ENCODE measurements at regions not wholly inside any gene's neighbourhood (a gene's known extent, or its start where the extent isn't known, plus 50 kb on each side); places are given as distances from the start of the nearest gene placed in this dataset.
A peak's percentile ranks its signal among the peaks of the same experiment; 100 is the strongest.
"Not testable (repeated sequence)": the region's sequence is repeated elsewhere in the genome, so short reads cannot be mapped to it uniquely, and the experiment has no call there.

DNA sequence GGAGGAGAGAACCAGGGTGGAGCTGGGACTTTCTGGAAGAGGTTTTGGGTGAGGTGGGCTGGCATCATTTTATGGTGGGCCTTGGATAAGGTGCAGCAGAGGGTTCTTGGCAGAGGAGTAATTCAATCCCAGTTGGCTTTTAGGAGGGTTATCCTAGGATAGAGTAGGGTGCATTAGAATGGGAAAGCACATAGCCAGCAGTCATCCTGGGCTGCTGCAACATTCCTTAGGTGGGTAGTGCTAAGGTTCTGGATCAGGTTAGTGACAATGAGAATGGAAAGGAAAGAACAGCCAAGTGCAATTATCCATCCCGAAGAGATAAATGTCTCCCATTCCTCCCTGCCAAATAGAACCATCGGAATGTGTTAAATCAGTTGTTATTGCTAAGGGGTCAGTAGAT is 157.3 kb upstream of the SPRED2 start:
- no peak for DNase-seq

DNA sequence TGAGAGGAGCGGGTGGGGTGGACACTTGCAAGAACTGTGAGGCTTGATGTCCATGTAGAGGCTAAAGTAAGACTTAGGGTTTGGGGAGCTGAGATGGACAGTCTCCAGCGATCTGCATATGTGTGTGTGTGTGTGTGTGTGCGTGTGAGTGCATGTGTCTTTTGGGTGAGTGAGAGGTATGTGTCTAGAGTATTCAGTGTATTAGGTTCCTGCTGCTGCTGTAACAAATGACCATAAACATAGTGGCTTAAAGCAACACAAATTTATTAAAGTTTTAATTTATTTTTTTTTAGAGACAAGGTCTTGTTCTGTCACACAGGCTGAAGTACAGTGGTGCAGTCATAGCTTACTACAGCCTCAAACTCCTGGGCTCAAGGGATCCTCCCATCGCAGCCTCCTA is 155.4 kb upstream of the SPRED2 start:
- no peak for DNase-seq

DNA sequence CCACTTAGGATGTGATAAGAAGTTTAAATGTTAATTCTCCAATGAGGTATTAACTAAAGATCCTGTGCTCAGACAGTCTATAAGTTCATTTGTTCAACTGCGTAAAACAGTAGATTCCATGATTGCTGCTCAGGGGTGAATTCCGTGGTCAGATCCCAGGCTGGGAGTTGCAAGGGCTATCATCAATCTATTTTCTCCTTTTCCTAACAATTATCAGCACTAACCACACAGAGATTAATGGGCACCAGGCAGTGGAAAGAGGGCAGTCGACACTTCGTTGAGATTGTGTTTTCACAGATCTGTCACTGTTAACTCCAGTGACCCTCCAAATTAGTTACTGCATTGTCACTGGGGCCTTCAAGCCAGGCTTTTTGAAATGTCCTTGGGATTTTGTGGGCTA is 154.1 kb upstream of the SPRED2 start:
- no peak for DNase-seq

DNA sequence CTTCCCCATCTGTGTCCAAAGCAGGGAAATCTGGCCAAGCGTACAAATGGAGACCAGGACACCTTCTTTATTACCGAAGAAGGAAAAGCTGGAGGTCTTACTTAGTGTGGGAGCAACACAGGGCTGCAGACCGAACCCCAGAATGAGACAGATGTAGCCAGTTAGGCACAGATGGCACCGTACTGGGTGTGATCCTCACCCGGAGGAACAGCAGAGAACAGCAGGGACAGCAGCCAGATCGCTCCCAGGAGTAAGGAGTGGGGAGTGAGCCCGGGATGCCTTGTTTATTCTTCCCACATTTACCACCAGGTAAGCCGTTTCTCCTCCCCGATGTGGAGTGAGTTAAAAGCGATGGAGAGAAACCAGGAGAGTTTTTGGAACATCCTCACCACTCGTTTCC is 150.7 kb upstream of the SPRED2 start:
- DNase-seq: no peak

DNA sequence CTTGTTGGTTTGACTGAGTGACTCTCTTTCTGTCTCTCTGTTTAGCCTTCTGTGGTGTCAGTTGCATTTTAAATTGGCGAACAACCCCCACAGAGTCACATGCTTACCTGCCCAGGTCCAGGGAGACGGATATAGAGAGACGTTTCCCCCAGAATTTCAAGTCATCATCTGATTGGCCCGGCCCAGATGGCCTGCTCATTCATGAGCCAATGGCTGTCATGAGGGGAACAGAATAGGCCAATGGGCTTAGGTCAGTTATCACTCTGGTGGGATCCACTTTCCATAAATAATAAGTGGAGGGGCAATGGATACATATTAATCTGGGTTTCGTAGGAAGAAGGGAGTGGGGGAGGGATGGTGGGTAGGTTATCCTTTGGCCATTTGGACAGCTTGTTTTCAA is 150.0 kb upstream of the SPRED2 start:
- no peak for DNase-seq

DNA sequence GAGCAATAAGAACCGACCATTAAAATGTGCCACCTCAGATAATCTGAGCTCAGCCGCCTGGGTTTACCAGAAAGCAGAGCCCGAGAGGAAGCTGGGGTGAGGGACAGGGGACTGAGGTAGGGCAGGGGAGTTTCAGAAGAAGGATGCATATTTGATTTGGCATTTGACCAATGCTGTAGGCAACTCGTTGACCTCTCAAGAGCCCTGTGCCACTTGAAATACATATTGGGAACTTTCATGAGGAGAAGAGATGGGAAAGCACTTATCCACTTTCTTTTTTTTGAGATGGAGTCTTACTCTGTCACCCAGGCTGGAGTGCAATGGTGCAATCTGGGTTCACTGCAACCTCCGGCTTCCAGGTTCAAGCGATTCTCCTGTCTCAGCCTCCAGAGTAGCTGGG is 148.4 kb upstream of the SPRED2 start:
- no peak for DNase-seq

DNA sequence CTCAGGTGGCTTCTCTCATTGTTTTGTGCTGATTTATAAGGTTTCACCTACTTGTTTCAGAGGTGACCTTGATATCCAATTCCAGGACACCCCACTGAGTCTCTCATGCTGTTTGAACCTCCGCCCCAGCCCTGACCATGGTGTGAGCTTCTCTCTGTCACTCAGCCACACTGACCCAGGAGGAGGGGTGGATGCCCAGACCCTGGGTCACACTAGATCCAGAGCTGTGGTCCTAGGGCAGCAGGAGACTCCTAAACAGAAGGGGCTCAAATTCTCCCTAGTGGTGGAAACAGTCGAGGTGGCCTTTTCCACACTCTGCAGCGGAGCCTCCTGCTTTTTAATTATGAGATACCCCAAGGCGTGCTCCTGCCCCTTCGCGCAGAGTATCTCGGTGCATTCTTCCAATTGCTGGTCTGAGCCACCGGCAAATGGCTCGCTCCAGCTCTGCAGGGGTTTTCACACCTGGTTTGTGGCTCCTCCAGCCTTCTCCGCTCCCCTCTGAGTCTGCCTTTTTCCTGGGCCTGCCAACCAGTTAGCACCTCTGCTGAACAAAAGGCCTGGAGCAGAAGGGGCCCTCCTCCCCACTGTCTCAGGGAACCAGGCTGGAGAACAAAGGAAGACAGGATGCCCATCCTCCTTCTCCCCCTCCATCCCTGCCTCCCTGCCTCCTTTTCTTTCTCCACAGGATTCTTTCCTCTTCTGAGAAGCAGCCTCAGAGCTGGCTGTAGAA is 147.3 kb upstream of the SPRED2 start:
- DNase-seq: no peak

DNA sequence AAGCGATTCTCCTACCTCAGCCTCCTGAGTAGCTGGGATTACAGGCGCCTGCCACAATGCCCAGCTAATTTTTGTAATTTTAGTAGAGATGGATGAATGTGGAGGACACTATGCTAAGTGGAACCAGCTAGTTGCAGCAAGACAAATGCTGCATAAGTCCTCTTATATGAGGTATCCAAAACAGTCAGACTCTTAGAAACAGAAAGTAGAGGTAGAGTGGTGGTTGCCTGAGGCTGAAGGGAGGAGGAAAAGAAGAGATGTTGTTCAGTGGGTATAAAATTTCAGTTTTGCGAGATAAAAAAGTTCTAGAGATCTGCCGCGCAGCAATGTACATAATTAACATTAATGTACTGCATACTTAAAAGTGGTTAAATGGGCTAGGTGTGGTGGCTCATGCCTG is 145.3 kb upstream of the SPRED2 start:
- no peak for DNase-seq

DNA sequence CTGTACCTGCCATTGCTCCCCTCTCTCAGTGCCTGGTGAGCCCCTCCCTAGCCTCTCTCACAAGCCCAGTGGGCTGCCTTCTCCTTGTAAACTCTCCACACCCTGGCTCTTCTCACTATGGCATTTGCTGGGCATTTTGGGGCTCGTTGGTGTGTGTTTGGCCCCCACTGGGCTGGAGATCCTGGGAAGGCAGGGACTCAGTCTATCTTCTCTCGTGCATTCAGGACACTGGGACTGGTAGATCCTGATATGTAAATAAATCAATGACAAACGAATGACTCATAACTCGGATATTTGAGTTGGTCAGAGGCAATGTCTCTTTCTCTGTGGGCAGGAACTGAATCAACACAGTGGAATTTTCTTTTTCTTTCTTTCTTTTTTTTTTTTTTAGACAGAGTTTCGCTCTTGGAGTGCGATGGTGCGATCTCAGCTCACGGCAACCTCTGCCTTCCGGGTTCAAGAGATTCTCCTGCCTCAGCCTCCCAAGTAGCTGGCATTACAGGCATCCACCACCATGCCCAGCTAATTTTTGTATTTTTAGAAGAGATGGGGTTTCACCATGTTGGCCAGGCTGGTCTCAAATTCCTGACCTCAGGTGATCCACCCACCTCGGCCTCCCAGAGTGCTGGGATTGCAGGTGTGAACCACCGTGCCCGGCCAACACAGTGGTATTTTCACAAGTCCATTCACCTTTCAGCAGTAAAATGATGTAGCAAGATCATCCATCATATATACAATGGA is 144.6 kb upstream of the SPRED2 start:
- no peak for DNase-seq

DNA sequence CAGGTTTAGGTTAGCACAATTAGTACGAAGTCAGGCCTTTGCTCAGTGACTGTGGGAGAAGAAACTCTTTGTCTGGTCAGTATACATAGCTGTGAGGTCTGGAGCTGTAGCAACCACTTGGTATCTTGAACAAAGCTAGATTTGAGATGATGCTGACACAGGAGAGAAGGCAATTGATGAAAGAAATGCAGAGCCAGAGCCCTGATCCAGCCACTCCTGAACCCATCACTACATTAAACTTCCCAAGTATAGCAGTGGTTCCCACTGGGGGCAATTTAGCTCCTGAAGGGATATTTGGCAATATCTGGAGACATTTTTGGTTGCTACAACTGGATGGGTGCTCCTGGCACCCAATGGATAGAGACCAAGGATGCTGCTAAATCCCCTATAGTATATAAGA is 143.9 kb upstream of the SPRED2 start:
- no peak for DNase-seq

DNA sequence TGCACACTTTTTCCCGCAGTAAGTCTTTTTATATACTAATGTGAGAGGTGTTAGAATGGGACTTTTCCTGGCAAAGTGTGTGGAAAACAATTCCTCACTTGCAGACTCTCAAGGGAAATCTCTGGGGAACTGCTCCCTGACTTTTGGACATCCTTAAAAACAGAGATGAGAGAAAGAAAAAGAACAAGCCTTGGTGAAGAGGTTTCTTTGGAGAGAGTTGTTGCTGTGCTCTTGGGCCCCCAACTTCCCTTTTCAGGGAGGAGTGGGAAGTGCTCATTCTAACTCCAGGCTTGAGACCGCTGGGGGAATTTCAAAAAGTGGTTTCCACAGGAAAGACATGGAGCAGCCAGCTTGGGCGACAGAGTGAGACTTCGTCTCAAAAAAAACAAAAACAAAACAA is 142.6 kb upstream of the SPRED2 start:
- no peak for DNase-seq

DNA sequence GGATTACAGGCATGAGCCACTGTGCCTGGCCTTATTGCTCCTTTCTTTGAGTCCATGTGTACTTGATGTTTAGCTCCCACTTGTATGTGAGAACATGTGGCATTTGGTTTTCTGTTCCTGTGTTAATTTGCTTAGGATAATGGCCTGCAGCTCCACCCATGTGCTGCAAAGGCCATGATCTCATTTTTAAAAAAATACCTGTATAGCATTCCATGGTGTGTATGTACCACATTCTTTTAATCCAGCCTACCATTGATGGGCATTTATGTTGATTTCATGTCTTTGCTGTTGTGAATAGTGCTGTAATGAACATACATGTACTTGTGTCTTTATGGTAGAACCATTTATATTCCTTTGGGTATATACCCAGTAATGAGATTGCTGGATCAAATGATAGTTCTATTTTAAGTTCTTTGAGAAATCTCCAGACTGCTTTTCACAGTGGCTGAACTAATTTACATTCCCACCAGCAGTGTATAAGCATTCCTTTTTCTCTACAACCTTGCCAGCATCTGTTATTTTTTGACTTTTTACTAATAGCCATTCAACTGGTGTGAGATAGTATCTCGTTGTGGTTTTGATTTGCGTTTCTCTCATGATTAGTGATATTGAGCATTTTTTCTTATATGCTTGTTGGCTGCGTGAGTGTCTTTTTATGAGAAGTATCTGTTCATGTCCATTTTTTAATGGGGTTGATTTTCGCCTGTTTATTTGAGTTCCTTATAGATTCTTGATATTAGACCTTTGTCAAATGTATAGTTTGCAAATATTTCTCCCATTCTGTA is 136.4 kb upstream of the SPRED2 start:
- DNase-seq: not testable (repeated sequence)

DNA sequence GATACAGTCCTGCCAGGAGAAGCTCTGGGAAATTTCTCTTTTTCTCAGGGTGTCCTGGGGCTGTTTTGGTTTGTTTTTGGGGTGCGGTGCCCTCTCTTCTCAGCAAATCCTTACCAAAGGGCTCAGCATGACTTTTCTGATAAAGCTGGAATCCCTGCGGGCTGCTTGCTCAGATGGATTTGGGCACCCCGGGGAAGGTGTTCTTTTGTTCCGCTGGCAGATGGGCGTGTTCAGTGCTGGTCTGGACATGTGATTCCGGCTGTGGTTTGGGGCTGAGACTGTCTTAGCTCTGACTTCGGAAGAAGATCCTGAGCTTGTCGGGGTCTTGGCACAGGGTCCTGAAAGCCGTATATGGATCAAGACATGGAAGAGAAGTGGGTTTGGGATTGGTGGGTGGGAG is 134.2 kb upstream of the SPRED2 start:
- DNase-seq: no peak

DNA sequence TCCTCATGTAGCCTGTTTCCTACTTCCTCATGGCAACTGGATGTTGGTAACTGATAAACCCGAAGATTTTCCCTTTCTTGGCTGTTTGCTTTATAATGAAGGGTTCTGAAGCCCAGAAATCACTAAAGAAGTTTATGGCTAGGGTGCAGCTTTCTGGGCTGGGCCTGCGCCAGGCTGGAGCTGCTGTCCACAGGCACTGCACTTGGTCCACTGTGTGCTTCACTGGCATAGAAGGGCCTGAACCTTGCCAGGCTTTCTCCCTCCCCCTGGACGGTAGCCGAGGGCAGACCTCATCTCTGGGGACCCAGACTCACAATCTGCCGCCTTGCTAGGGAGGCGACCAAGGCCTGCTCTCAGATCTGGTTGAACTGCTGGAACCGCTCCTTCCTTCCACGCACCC is 133.3 kb upstream of the SPRED2 start:
- DNase-seq: no peak

DNA sequence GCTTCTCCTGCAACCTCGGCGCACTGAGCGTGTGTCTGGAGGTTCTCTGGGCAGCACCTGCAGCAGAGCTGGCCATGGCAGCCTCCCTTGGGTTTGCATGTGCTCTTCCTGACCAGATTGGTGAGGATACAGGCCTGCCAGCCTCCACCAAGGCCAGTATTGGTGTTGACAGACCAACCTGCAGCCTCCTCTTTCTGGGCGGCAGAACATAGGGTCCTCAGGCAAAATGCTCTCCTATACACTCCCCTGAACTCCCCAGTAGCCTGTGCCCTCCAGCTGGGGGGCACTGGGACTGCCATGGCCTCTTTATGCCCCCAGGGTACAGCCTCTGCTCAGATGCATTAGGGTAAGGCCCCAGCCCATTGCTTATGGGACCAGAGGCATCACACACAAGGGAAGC is 131.9 kb upstream of the SPRED2 start:
- DNase-seq: no peak

DNA sequence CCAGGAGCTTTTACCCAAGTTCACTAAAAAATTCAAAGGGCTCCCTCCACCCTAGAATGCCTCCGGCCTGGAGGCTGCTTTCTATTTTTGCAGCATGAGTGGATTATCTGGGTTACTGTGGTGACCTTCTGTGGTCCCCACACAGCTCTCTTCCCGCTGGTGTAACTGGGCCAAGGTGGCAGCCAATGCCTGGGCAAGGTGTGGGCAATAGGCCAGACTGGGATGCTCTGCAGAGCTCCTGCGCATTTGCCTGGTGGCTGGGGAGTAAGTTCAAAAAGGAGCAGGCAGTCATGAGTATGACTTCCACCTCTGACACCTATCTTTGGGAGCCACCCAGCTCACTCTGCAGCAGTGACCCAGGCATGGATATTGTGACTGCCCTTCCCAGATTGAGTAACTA is 130.5 kb upstream of the SPRED2 start:
- DNase-seq: no peak

DNA sequence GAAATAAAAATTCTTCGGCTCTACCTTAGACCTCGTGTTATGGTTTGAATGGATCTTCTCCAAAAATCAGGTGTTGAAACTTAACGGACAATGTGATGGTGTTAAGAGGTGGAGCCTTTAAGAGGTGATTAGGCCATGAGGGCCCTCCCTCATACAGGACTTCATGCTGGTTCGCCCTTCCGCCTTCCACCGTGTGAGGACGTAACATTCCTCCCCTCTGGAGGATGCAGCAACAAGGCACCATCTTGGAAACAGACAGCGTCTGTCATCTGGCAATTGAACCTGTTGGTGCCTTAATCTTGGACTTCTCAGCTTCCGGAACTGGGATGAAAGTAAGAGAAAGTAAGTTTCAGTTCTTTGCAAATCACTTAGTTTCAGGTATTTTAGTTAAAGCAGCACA is 126.3 kb upstream of the SPRED2 start:
- DNase-seq: no peak

DNA sequence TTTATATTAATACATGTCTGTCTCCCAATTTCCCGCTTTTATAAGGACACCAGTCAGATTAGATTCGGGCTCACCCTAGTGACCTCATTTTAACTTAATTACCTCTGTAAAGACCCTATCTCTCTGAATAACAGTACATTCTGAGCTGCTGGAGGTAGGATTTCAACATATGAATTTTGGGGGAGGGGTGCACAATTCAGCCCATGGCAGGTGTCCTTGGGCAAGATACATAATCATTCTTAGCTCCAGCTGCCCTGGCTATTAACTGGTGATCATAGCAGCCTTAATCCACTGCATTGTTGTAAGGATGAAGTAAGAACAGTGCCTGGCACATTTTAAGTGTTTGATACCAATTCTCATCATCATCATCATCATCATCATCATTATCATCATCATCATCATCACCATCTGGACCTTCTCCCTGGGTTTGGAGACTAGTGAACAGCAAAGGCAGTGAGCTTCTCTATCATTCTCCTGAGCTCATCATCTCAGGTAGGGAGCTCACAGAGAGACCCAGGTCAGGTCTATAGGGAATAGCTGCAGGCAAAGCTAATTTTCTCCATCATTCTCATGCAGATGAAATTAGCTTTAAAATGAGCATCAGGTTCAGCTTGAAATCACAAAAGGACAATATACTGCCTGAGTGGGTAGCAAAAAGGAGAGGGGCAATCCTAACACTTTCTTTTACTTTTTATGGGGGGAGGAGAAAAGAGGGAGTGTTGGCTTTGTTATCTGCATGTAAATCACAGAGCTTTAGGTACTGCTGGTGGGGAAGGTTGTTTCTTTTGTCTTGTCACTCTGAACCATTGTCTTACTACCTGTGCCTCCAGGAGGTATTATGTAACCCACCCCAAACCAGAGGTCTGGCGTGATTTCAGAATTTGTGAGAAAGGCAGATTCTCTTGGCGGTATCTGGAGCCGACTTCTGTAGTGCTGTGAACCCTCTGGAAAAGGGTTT is 125.5 kb upstream of the SPRED2 start:
- DNase-seq: no peak

DNA sequence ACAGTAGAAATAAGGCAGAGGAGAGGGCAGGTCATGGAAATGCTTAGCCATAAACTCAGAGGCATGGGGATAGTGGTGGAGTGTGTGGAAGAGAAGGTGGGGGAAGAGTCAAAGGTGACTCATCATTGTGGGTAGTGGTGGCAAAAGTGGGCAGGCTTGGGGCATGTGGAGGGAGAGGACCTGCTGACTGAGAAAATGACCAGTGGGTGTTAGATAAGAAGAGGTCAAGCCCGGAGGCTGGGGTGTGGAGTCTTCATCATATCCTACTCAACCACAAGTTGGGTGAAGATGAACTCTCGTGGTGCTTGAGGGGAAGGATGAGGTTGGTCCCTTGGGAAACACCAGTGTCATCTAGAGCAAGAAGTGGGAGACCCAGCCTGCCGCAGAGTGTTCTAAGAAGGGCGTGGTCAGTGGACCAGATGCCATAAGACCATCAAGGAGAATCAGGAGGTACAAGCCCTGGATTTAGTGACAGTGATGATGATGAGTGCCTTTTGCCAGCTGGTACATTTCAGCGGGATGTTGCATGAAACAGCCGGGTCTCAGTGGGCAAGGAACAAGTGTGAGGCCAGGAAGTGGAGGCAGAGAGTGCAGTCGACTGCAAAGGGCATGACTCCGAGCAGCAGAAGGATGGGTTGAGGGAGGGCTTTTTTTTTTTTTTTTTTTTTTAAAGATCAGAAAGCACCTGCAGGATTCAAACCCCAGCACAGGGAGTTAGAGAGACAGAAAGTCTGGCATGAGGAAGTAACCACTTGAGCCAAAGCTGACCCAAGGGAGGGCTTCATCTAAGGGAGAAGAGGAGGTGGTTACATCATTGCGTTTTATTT is 122.6 kb upstream of the SPRED2 start:
- DNase-seq: peak; percentile 14 to 23

DNA sequence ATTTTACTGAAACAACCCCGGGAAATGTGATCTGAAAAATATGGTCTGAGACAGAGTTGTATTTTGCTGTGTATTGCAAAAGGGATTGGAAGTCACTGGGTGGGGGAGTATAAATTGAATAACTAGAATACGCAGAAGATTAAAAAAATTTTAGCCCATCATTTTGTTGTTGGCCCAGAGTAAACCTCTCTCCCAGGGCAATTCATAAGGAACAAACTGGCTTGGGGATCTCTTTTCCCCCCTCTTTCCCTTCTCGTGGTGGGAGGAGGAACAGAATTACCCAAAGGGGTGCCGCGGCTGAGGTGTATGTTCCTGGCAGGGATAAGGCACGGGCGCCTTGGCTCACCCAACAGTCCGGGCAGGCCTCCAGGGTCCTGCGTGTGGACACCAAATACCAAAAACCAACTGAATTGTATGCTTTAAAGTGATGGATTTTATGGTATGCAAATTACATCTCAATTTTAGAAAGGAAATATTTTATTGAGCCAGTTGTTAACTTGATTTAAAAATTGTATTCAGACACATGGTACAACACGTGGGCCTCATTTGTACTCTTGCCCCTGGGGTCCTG is 121.2 kb upstream of the SPRED2 start:
- DNase-seq: no peak

DNA sequence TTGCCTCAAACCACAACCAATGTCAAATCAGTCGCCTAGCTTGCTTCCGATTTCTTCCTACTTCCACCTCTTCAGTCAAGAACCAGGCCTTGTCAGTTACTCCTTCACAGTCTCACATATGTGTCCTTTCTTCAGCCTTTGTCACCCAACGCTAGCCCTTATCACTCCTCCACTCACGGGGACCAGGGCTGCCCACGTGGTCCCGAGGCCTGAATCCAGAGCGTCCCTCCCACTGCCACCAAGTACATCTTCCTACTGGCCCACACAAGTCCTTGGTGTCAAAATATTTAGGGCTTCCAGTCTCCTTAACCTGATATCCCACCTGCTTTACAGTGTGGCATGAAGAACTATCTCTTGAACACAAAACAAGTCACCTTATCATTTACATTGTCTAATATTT is 119.1 kb upstream of the SPRED2 start:
- no peak for DNase-seq

DNA sequence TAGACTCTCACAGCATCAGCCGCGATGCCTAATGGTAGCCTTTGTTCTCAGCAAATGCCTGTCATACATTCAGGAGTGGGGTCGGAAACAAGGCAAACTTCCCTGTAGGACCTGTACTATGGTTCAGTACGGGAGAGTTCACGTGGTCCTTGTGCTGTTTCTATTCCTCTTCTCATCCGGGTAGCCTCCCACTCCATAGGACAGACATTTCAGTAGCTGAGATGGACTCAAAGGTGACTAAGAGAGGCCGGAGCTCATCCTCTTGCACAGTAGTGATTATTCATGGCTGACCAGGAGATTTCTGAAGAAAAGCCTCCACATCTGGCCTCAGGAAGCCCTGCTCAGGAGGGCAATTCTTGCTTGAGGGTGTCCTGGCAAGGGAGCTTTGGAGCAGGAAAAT is 117.8 kb upstream of the SPRED2 start:
- DNase-seq: no peak

Data from stimulated activated CD4-positive, alpha-beta T cell treated with anti-CD3 and anti-CD28 coated beads, Interleukin-2, amount 100 ng/mL, for 24 hours (primary cell).